GM19328 (cell line): ENCODE measurements at regions not wholly inside any gene's neighbourhood (a gene's known extent, or its start where the extent isn't known, plus 50 kb on each side); places are given as distances from the start of the nearest gene placed in this dataset.

Experiments used
- ATAC-seq: cut with Tn5 transposase; IDR thresholded peaks from one replicate; pipeline ENCODE4 v1.9.1; 2021; ENCODE audit warnings: mild to moderate bottlenecking, moderate library complexity; ENCODE audit not compliant: unreplicated experiment

- ATAC-seq, result no peak
Observed at GRCh38 chr5:2143646-2144353, 261.1 kb upstream of the IRX4 start.

GRCh38 chr5:2143088-2143487 is 260.4 kb upstream of the IRX4 start:
- no peak for ATAC-seq

GRCh38 chr5:2142456-2142954 is 259.8 kb upstream of the IRX4 start:
- no peak for ATAC-seq

GRCh38 chr5:2141254-2142000 is 258.7 kb upstream of the IRX4 start:
- no peak for ATAC-seq

GRCh38 chr5:2140501-2141175 is 257.9 kb upstream of the IRX4 start:
- no peak for ATAC-seq

GRCh38 chr5:2139478-2139877 is 256.8 kb upstream of the IRX4 start:
- no peak for ATAC-seq

GRCh38 chr5:2138896-2139295 is 256.2 kb upstream of the IRX4 start:
- ATAC-seq, result no peak

GRCh38 chr5:2137444-2138050 is 254.8 kb upstream of the IRX4 start:
- ATAC-seq, result no peak

- ATAC-seq, result no peak
Observed at GRCh38 chr5:2136728-2137333, 254.1 kb upstream of the IRX4 start.

- ATAC-seq, result no peak
Observed at GRCh38 chr5:2135833-2136232, 253.1 kb upstream of the IRX4 start.

GRCh38 chr5:2135354-2135753 is 252.6 kb upstream of the IRX4 start:
- no peak for ATAC-seq

GRCh38 chr5:2134543-2135292 is 252.0 kb upstream of the IRX4 start:
- ATAC-seq, result no peak

GRCh38 chr5:2133936-2134335 is 251.2 kb upstream of the IRX4 start:
- ATAC-seq, result no peak

GRCh38 chr5:2133080-2133479 is 250.4 kb upstream of the IRX4 start:
- no peak for ATAC-seq

GRCh38 chr5:2132497-2132847 is 249.7 kb upstream of the IRX4 start:
- no peak for ATAC-seq

GRCh38 chr5:2131826-2132496 is 249.2 kb upstream of the IRX4 start:
- ATAC-seq, result no peak

GRCh38 chr5:2131196-2131595 is 248.5 kb upstream of the IRX4 start:
- no peak for ATAC-seq

GRCh38 chr5:2130361-2130760 is 247.6 kb upstream of the IRX4 start:
- no peak for ATAC-seq

GRCh38 chr5:2129568-2130272 is 247.0 kb upstream of the IRX4 start:
- ATAC-seq, result no peak
